GM21390 (cell line): ENCODE measurements at regions not wholly inside any gene's neighbourhood (a gene's known extent, or its start where the extent isn't known, plus 50 kb on each side); places are given as distances from the start of the nearest gene placed in this dataset.

ENCODE experiments used
- ATAC-seq: cut with Tn5 transposase; IDR thresholded peaks from one replicate; pipeline ENCODE4 v1.9.1; 2021; ENCODE audit not compliant: unreplicated experiment

GRCh38 chr13:34037636-34038540 lies 219.9 kb downstream of the RFC3 start:
- no peak for ATAC-seq

DNA sequence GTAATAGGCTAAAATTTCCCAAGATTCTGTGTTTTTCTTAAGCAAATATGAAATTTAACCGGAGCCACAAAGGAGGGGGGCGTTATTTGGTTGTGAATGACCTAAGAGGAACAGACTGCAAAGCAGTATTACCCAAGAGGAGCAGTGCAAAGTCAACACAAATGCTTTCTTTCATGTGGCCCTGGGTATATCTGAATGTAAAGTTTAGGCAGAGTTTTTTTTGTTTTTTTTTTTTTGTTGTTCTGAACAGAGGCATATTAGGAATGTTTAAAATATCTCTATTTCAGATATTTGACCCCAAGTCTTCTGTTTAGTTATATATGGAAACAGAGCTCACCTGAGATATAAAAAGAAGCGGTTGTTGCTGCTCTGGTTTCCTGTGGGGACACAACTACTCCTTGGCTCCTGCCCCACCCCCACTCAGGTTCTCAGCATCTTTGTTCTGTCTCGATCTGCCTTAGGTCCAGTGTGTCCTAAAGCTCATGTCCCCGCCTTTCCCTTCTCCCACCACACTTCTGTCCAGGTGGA lies 220.7 kb downstream of the RFC3 start:
- ATAC-seq, result no peak

DNA sequence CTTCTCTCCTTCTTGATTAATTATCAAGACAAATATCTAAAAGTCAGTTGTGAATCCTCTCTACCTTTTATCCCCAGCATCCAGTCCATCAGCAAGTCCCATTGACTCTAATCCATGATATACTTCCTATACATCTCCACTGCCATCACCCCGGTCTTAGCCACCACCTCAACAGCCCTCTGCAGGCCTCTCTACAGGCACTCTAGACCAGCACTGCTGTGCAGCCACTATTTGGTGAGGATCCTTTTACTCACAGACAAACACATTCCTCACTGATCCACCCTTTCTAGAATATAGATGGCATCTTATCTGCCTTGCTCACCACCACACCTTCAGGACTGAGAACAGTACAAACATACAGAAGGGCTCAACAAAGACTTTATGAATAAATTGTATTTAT lies 221.7 kb downstream of the RFC3 start:
- ATAC-seq, result no peak

GRCh38 chr13:34040863-34041262 lies 222.9 kb downstream of the RFC3 start:
- no peak for ATAC-seq

GRCh38 chr13:34044041-34044440 lies 226.1 kb downstream of the RFC3 start:
- ATAC-seq, result no peak

GRCh38 chr13:34044660-34045080 lies 226.7 kb downstream of the RFC3 start:
- no peak for ATAC-seq

- ATAC-seq, result no peak
Observed at GRCh38 chr13:34046457-34046856, 228.5 kb downstream of the RFC3 start.

DNA sequence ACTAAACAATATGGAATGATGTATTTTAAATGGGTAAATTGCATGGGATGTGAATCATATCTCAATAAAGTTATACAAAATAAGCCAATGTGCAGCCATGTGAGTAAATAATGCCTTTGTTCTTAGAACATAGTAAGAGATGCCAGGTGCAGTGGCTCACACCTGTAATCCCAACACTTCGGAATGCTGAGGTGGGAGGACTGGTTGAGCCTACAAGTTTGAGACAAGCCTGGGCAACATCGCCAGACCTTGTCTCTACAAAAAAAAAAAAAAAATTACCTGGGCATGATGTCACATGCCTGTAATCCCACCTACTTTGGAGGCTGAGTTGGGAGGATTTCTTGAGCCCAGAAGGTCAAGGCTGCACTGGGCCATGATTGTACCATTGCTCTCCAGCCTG lies 230.7 kb downstream of the RFC3 start:
- no peak for ATAC-seq

GRCh38 chr13:34056733-34057258 lies 238.8 kb downstream of the RFC3 start:
- ATAC-seq, result no peak

GRCh38 chr13:34064456-34065205 lies 246.7 kb downstream of the RFC3 start:
- no peak for ATAC-seq

GRCh38 chr13:34065928-34066327 lies 248.0 kb downstream of the RFC3 start:
- ATAC-seq, result no peak

DNA sequence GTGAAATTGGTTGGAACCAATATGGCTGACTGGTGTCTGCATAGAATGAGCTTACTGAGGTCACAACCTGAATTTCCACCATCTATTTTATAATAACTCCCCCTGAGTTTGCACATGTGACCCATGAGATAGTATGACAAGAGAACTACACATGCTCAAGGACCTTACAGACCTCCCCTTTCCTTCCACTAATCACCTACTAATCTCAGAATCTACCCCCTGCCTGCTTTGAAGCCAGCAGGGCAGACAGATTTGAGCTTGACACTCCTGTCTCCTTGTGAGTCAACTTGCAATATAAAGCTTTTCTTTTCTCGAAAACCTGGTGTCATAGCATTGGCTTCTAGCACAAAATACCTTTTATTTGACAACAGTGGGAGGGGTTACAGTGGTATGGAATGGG lies 248.4 kb downstream of the RFC3 start:
- ATAC-seq, result no peak

DNA sequence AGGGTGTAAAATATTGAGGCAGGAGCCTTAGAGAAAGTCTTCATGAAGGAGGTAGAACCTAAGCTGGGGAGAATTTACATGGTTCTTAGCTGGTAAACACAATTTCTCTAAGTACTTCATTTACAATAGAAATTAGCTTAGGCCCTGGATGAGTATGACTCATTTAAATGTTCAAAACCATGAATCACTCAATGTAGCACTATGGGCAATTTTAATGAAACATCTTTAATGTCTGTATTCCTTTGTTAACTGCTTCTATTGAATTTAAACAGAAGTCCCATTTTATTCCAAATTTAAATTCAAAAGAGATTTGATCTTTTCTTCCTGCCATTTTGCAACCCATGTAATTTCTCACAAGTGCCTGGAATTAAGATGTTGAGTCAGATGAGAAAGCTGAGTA lies 252.1 kb downstream of the RFC3 start:
- no peak for ATAC-seq

- no peak for ATAC-seq
Observed at GRCh38 chr13:34070544-34071303, 252.8 kb downstream of the RFC3 start.

- ATAC-seq, result no peak
Observed at GRCh38 chr13:34076319-34076718, 258.4 kb downstream of the RFC3 start.

DNA sequence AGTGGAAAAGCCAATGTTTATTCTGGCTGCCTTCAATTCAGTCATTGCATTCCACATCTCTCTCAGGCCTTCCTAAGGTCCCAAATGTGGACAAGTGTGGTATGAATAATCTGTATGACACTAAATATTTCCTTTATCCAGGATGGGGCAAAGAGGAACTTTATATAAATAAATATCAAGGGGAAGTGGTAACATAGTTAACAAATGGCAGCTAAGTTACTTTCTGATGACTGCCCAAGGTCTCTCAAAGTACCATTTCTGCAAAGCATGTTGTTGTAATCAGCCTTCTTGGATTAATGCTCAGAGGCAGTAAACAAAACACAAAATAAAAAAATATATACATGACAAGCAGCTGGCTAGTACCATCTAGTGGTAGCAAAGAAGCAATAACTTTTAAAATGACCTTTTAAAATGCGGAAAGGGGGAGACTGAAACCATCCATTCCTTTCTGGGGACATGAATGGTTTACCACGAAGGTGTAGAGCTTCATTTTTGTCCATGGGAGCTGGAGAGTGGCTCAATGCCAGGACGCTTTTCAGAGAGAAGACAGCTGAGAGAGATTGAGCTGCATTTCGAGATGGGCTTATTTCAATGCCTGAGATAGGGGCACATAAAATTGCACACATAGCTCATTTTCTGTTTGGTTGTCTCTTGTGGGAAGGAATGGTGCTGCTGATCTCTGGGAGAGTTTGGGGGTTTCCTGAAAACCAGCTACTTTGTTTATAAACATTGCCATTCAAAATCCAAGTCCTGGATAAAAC lies 259.2 kb downstream of the RFC3 start:
- ATAC-seq, result peak; percentile 50

DNA sequence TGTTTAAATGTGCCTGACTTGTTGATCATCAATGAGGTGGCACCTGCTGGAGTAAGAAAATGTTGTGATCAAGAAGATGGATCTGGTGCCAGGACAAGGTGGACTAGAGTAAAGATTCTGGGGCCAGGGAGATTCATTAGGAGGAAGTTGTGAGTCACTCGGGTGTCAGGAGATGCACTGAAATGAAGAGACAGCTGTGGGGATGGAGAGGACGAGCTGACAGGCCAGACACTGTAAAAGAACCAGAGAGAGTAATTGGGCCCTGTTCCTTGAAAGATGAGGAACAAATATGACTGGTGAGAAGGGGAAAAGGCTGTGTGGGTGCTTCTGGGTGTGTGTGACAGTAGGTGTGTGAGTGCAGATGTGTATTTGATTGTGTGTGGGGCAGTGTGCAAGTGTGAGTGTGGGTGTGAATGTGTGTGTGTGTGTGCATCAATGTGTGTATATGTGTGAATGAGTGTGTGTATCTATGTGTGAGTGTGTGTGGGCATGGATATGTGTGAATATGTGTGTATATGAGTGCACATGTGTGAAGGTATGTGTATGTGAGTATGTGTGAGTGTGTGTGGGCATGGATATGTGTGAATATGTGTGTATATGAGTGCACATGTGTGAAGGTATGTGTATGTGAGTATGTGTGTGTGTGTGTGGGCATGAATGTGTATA lies 260.5 kb downstream of the RFC3 start:
- ATAC-seq, result no peak

DNA sequence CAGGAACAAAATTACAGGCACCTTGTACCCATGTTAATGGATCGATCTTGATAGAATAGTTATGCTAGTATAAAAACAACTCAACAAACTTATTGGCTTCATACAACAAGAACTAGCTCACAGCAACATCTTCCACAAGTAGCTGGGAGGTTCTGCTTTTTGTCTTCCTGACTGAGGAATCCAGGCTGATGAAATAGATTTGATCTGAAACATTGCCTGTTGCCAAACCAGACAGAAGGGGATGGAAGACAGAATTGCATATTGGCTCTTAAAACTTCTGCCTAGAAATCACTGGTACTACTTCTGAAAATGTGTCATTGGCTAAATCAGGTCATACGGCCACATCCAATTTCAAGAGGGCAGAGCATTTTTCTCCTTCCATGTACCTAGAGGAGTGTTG lies 267.3 kb downstream of the RFC3 start:
- no peak for ATAC-seq

DNA sequence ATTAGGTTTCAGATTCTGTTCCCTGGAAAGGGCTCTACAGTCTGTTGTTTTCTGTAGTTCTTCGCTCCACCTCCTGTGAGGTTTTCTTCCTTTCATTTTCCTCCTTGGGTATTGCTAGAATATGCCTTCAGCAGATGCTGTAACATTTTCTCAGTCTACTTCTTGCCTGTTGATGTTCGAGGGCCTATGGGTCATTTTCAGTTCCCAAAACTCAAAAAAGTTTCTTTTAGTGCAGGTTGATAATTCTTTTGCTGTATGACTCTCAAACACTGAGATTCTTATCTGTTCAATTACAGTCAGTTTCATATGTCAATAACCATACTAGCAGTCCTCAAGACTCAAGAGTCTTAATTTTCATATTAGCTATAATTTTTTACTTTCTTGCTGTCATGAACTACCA lies 268.3 kb downstream of the RFC3 start:
- ATAC-seq, result peak; percentile 77

- ATAC-seq, result no peak
Observed at GRCh38 chr13:34087791-34088190, 269.8 kb downstream of the RFC3 start.
